NCI-H128 (cell line): ENCODE measurements at regions not wholly inside any gene's neighbourhood (a gene's known extent, or its start where the extent isn't known, plus 50 kb on each side); places are given as distances from the start of the nearest gene placed in this dataset.

Source experiments
- DNase-seq: peaks from one replicate; lab custom pipeline; 2025; ENCODE audit not compliant: unreplicated experiment; lab: John Stamatoyannopoulos, UW

DNA sequence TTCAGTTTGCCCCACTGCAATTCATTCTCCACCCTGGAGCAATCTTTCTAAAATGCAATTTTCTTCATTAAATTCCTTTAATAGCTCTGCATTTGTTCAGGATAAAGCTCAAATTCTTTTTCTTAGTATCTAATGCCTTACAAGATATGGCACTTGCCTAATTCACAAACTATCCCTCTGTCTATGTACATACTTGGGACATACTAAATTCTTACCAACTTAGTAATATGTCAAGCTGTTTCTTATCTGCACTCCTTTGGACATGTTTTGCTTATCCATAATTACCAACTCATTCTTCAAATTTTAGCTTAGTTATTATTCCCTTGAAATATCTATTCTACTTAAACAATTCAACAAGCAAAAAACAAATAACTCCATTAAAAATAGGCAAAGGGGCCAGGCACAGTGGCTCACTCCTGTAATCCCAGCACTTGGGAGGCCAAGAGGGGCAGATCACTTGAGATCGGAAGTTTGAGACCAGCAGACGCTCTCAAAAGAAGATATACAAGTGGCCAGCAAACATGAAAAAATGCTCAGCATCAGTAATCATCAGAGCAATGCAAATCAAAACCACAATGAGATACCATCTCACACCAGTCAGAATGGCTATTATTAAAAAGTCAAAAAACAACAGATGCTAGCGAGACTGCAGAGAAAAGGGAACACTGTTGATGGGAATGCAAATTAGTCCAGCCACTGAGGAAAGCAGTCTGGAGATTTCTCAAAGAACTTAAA is 96.9 kb downstream of the FAM76B start:
- no peak for DNase-seq

DNA sequence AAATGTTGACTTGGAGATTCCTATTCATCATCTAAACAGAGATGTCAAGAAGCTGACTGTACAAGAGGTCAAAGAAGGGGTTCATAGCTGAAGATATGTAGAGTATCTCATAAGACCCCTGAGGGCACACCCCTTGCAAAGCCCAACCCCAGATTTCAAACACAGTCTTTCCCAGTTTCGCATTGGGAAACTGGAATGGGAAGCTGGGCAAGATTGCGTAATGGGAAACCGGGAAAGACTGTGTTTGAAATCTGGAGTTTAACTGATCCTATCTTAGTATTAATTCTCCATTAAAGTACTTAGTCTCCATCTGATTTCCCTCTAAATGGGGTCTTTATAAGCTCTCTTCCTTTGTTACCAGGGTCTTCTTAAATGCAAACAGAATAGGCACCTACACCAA is 99.5 kb downstream of the FAM76B start:
- DNase-seq = no peak

DNA sequence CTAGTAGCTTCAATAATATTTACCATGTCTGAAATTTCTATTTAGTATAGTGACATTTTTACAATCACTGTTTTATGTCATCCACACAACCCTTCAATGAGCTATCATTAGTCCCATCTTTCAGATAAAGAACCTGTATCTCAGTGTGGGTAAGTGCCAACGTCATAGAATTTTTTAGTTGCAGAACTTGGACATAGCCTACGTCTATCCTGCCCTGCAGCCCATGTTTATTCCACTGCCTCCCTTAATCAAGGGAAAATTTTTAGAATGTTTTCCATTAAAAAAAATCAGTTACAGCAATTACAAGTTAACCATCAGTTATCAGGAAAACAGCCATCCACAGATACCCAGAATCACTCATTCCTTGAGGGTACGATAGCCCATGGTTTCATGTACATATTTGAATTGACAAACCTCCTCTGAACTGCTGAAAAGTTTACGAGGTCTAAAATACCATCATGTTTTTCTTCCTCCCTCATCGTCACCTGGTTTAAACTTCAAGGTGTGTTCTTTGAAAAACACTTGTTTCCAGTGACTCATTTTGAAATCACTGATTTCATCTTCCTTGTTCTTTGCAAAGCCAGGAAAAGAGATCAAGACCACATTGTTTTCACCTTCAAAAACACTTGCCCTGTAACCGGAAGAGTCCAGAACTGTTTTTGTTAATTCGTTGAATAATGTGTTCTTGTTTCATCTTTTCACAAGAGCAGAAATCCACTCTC is 100.9 kb downstream of the FAM76B start:
- no peak for DNase-seq

DNA sequence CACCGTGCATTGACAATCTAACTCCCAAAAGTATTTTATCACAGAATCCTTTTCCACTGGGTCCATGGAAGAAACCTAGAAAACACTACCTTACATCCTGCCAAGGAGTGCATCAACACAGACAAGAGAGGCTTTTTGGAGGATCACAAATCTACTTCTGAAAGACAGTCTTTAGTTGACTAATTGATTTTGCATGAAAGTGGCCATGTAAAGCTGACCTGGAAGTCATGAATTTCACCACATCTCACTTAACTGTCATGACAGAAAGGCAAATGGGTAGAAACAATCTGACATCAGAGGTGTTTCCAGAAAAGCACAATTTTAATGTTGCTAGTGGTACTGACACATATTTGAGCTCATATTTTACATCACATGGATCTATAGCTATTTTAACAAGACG is 101.6 kb downstream of the FAM76B start:
- DNase-seq = no peak

DNA sequence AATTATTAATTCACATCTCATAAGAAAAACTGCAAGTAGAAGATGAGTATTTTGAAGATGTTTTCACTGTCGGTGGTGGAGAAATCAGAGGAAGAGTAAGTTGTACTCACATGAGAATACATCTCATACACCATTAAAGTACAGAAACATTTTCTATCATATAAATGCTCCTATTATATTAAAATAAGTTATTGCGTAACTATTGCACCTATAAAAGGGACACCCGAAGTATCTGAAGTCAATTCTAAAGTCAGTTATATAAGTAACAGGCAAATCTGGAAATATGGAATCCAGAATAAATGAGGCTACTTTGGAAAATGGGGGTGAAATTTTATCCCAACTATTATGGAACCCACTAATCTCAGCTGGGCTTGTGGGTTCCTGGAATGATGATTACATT is 103.3 kb downstream of the FAM76B start:
- DNase-seq = no peak

DNA sequence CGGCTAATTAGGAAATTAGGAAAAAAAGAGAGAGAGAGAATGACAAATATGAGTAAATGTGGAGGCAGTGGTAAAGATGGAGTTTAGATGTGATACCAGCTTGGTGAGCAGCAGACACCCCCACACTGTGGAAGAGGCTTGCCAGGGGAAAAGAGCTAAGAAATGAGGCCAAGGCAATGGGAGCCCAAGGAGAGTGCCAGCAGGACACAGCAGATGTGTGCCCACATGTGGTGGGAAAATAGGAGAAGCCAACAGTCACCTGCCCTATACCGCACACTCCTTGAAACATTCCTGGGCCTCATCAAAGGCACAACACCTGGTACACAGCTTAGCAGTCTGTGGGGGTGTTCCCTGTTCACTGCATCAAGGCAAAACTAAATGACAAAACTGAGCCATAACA is 104.9 kb downstream of the FAM76B start:
- DNase-seq = no peak

DNA sequence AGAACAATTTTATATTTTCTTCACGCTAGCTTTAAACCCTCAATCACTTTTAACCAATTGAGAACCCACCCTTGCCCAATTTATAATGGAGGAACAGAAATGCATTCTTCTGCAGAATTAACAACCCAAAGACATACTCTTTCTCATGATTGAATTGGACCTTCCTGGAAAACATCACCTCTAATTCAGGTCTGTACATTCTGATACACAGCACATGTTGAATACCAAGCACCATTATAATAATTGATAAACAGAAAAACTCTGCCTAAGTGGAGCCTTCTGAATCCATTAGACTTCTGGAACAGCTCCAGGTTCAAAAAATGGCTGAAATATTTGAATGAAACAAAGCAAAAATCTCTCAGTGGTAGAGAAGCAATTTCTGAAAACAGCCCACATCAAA is 105.4 kb downstream of the FAM76B start:
- DNase-seq = no peak

DNA sequence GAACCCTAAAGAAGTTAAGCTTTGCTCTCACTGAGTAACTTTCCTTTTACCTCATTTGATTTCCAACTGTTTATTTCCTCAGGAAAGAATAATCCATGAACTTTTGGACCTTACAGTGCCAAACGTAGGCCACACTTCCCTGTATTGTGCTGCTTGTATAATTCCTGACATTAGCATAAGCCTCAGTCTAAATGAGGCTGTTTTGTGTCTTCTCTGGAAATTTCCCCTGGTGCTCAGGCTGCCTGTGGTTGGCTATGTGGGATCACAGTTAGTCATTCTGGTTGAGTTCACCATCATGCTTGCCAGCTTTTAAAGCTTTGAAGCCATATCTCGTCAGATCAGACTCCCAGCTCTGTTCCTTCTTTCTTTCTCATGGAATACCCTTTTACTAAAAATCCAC is 107.0 kb downstream of the FAM76B start:
- DNase-seq = no peak

DNA sequence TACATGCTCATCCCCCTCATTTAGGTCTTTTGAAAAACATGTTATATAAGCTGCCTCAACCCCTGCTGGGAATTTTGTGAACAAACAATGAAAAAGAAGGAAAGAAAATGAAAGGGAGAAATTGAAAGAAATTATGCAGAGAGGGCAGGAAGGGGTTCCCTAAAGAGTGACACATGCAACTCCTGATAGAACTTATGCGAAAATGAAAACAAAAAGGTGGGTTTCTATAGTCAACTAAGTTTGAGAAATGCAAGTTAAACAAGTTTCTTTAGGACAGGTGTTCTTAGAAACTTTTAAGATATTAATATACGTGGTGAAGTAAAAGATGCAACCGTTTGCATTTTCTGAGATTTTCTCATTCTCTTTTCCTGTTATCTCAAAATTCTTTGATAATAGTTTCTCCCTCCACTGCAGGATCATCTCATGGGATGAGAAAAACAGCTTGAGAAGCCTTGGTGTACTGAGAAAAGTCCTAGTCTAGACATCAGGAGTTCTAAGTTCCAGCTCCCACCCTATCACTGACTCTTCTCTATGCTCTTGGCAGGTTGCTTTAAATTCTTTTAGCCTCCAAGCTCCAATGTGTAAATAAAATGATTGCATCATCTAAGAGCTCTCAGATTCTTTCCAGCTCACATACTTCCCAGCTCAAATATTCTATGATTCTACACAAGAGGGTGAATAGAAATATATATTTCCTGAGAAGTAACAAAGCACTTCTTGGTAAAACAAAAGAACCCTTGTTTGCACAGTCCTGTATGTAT is 109.2 kb downstream of the FAM76B start:
- DNase-seq = no peak

DNA sequence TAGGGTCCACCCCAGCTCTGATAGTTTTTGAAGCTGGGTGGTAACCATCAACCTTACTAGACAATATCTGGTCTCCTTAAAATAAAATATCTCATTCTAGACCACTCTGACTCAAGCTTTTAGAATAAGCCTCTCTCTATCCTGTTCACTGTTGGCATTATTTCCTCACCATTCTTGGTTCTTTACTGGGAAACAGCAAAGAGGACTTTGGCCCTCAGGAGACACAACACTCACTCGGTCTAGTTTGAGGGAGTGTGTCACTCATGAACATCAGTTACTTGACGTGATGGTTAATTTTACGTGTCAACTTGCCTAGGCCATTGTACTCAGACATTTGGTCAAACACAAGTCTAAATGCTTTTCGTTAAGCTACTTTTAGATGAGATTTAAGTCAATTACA is 110.6 kb downstream of the FAM76B start:
- DNase-seq = no peak

DNA sequence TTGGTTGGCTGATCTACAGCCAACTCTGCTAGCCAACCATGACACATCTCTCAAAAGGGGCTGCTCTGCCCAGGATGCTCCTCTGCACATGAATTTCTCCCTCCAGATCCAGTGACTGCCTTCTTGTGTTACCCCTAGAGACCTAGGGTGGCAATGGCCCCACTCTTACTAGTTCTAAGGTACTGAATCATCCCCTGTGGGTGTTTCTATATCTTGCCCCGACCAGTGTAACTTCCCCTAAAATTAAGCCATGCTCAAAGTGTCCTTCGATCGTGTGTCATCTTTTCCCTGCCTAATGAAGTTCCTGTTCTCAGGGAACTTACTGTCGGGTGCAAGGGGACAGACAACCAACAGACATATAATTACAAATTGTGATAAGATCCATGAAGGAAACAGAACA is 113.3 kb downstream of the FAM76B start:
- DNase-seq = no peak

DNA sequence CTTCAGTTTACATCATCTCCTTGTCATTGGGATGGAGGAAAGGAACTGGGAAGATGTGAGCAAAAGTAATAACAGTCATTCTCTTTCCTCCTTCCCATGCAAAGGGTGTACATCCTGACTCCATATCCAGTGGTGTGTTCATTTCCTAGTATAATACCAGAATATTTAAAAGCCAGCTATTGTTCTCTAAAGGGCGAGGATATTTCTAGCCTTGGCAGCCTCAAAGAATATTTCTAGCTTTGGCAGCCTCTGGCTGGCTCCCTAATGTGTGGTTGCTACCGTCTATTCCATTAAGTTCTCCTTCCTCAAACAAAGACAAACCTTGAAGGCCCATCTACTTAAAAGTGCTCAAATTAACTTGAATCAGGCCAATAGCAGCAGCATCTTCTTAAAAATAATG is 114.0 kb downstream of the FAM76B start:
- no peak for DNase-seq

DNA sequence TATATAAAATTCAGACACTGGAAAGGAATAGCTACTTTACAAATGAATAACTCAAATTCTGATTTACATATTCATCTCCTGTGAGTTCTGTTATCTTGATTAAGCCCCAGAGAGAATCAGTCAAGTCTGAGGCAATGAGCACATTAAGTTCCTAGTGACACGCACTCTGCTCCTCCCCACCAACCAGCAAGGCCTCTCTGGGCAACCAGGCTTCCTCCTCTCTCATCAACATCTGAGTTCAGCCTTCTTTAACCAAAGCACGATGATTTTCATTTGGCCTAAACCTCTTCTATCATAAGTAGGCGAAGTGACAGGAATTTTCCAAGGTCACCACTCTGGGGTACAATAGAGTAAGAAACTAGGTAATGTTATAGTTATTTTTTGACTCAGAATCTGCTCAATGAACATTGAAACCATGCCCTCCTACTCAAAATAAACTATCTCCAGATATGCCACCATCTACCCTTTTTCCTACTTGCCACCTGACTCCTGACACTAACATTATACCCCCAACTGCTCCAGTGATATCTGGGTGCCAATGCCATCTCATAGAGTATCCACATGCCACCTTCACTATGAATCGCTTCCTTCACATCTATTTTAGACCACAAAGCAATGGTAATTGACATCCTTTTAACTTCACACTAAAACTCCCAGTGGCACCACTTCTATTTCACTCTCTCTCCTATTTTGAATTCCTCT is 114.8 kb downstream of the FAM76B start:
- DNase-seq = no peak

DNA sequence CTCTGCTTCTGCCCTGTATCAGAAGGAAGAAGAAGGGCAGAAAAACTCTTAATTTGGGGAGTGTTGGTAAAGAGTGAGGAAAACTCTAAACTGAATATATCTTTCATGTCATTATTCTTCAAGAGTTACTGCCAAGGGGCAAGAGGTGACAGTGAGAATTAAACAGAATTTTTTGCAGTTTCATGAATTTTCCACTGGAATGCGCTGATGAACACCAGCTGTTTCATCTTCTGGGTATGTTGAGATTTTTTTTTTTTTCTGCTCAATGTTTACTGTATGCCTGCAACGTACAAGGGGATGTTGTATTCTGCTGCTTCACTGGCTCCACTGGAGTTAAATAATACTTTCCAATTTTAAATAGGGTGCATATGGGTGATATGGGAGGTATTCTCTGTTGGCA is 117.8 kb downstream of the FAM76B start:
- DNase-seq = no peak

DNA sequence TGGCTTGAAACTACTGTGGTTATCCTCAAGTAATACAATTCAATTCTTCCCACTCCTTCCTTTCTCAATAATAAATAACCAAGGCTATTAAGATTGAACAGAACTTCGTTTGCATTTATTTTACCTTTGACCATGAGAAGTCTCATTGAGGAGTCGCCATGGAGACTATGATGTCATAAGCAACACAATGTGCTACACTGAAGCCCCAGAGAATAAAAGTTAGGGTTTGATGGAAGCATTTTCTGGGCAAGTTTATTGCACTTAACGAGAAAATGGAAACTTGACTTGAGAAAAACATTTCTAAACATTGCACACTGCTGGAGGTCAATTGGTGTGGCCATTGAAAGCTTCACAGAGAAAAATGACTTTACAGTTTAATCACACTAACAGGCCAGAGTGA is 121.5 kb downstream of the FAM76B start:
- DNase-seq = no peak

DNA sequence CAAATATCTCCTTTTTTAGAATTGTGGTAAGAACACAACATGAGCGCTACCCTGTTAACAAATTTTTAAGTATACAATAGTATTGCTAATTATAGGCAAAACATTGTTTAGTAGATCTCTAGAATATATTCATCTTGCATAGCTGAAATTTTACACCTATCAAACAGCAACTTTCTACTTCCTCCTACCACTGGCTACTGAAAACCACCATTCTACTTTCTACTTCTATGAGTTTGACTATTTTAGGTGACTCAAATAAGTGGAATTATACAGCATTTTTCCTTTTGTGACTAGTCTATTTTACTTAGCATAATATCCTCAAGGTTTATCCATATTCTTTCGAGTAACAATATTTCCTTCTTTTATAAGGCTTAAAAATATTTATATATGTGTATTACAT is 128.4 kb downstream of the FAM76B start:
- no peak for DNase-seq

DNA sequence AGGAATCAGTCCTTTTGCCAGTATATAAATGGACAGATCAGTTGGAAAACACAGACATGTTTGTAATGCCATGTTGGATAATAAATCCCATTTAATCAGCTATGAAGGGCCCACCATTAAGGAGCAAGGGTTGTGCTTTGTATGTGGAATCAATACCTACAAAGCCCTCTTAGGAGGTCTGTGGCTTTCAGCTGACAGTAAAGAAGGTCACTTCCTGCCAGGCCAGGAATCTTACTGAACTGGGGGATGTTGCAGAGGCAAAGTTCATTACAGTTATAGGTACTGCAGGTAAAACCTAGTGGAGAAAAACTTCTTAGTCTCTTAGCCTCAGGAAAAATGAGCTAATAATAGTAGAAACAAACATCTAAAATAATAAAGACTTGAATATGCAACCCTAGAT is 129.5 kb downstream of the FAM76B start:
- DNase-seq = no peak

DNA sequence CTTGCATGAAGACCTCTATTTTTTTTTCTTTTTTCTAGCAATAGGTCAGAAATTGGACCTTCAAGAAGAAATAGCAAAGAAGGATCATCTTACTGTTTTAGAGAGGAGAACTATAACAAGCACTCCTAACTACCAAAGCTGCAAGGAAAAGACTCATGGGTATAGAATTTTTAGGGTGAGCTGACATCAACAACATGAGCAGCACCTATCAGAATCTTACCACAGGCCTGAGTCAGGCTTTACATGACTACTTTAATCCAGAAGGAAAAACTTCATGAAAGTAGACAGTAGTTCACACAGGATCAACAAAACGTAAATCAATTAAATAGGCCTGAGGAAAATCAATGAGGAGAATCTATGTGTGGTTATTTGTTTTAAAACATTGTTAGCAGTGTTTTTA is 130.5 kb downstream of the FAM76B start:
- no peak for DNase-seq

DNA sequence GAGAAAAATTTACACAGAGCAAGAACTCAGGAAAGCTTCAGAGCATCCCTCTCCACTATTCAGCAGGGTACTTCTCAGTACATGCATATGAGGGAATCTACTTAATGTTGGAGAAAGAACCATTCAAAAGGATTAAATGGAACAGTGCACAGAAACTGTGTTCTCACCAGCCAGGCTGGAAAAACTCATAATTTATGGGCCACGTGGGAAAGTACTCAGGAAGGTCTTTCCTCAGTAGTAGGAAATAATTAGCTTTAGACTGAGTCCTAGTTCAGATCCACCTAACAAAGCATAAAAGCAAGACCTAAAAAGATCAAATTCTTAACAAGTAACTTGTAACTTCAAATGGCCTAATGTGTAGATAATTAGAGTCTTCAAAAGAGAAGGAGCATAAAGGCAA is 134.0 kb downstream of the FAM76B start:
- DNase-seq = no peak

DNA sequence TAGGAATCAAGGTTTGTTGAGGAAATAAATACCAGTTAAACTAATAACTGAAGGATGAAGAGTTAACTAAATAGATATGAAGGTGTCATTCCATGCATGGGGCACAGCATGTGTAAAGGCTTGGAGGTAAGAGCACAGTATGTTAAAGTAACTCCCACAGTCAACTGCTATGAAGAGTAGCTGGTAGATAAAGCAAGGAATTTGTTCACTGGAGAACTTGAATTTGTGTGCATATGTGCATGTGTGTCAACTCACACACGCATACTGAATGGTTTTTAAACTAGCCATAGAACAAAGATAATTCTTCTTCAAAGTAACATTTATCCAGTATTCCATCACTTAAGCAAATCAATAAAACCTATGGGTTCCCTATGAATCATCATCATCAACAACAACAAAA is 135.9 kb downstream of the FAM76B start:
- no peak for DNase-seq

DNA sequence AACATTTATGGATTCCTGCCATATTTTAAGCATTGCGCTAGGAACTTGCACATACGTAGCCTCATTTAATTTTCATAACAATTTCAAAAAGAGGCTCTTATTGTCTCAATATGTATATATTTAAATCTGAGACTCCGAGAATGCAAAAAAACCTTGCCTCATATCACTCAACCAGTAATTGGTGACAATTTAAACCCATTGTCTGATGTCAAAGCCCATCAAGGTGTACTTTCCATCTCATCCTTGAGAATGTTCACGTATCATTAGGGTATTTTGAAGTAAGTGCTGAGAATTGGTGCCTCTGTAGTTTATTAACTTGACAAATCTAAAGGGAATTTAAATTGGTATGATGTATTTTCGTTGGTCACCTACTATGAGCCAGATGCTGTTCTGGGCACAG is 136.5 kb downstream of the FAM76B start:
- DNase-seq = no peak
